ENCODE measurements at regions not wholly inside any gene's neighbourhood (a gene's known extent, or its start where the extent isn't known, plus 50 kb on each side); places are given as distances from the start of the nearest gene placed in this dataset.

- ChIA-PET POLR2A (interaction anchor here (0.6 kb wide), 1 partner anchor 29 kb away, joined by 3 read pairs; no protein-coding TSS in a partner anchor), CTCF (interaction anchor here (1.7 to 3.7 kb wide), 2 partner anchors 8 to 12 kb away, joined by 5 to 15 read pairs; no protein-coding TSS in a partner anchor)
- DNase-seq (ENCODE audit: extremely low spot score): no peak
- no peak for TF ChIP-seq CTCF (IDR thresholded peaks at IDR 0.05; ENCODE audit: control extremely low read depth, extremely low read depth, low read depth, missing control alignments)
These were observed 67.3 kb upstream of the TSPAN11 start for GRCh38 chr12:30859226-30859625.

GRCh38 chr12:30858471-30858870 is 68.1 kb upstream of the TSPAN11 start:
- ChIA-PET CTCF (no interaction called here), POLR2A (no interaction called here)
- TF ChIP-seq CTCF (IDR thresholded peaks at IDR 0.05; ENCODE audit: control extremely low read depth, extremely low read depth, low read depth, missing control alignments): no peak
- DNase-seq (ENCODE audit: extremely low spot score): no peak

DNA sequence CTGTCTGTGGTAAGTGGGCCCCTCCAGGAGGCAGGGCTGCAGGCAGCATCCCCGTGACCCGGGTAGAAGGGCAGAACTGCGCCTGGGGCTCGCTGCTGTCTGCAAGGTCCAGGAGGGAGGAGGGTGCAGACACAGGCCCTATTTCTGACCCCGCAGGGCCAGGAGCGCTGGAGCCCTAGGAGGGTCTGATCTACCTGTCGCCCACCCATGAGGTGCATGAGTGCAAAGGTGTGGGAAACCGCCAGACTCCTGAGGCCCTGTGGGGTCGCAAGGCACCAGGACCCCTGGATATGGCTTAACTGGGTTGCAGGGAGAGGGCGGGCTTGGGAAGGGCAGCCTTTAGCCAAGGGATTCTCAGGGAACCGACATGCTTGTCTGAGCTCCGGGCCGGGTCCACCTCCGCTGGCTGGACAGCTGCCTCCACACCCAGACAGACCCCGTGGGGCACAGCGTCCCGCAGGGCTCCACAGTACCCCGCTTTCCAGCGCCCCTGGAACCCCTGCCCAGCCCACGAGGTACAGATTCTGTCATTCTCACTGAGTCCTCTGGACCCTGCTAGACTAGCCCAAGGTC is 72.9 kb upstream of the TSPAN11 start:
- ChIA-PET CTCF (no interaction called here), POLR2A (no interaction called here)
- DNase-seq (ENCODE audit: extremely low spot score): no peak
- TF ChIP-seq CTCF (IDR thresholded peaks at IDR 0.05; ENCODE audit: control extremely low read depth, extremely low read depth, low read depth, missing control alignments): no peak

DNA sequence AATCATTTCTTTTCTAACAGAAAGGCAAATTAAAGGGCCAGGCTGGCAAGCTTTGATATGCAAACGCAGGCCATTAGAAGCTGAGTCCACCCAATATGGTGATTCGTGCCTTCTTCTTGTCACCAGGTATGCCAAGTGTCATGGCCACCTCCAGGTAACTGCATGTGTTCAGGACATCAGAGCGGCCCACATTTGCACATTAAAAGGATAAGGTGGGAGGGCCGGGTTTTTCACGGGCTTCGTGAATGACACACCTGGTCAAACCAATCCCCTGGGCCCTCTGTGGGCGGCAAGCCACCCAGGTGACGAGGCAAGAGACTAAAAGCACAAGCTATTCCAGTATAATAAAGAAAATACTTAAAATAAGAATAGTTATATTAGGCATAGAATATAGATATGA is 75.9 kb upstream of the TSPAN11 start:
- ChIA-PET CTCF (interaction anchor here (0.6 to 11.4 kb wide), 16 partner anchors 9 to 421 kb away, joined by 3 to 146 read pairs (median 4); no protein-coding TSS in a partner anchor), POLR2A (no interaction called here)

DNA sequence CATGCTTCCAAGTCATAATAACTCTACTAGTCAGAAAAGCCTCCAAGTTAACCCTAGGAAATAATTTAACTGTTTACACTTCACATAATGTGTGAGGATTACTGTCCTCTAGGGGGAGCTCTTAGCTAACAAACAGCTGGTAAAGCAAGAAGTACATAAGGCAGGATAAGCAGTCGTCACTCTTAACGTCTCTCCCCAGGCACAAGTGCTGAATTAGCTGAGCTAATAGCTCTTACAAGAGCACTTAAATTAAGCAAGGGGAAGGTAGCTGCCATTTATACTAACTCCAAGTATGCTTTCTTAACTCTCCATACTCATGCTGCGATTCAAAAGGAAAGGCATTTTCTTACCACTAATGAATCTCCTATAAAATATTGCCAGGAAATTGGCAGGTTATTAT is 79.3 kb upstream of the TSPAN11 start:
- DNase-seq (ENCODE audit: extremely low spot score): no peak
- ChIA-PET POLR2A (no interaction called here), CTCF (interaction anchor here (0.7 to 11.4 kb wide), 28 partner anchors 9 to 1340 kb away, joined by 3 to 146 read pairs (median 4); partner anchors contain the start of gene CAPRIN2)
- peak; percentile 64 for TF ChIP-seq CTCF (IDR thresholded peaks at IDR 0.05; ENCODE audit: control extremely low read depth, extremely low read depth, low read depth, missing control alignments)

More for the DNA sequence above, 75.9 kb upstream of the TSPAN11 start:
- DNase-seq (ENCODE audit: extremely low spot score): no peak
- TF ChIP-seq CTCF (IDR thresholded peaks at IDR 0.05; ENCODE audit: control extremely low read depth, extremely low read depth, low read depth, missing control alignments): no peak

GRCh38 chr12:30846776-30847175 is 79.8 kb upstream of the TSPAN11 start:
- POLR2A ChIA-PET: no interaction called here

More at GRCh38 chr12:30846776-30847175, 79.8 kb upstream of the TSPAN11 start:
- CTCF ChIA-PET: interaction anchor here (0.7 to 11.4 kb wide), 26 partner anchors 9 to 1339 kb away, joined by 3 to 146 read pairs (median 4); partner anchors contain the start of gene CAPRIN2
- TF ChIP-seq CTCF (IDR thresholded peaks at IDR 0.05; ENCODE audit: control extremely low read depth, extremely low read depth, low read depth, missing control alignments): no peak
- no peak for DNase-seq (ENCODE audit: extremely low spot score)

Data from GM10248 (cell line).